GM18498 (cell line): ENCODE measurements at regions not wholly inside any gene's neighbourhood (a gene's known extent, or its start where the extent isn't known, plus 50 kb on each side); places are given as distances from the start of the nearest gene placed in this dataset.

Experiments
- ATAC-seq: cut with Tn5 transposase; IDR thresholded peaks from one replicate; pipeline ENCODE4 v1.9.1; 2021; ENCODE audit warnings: mild to moderate bottlenecking, moderate library complexity; ENCODE audit not compliant: unreplicated experiment

GRCh38 chr4:129531253-129531652 is 435.3 kb downstream of the C4orf33 start:
- ATAC-seq, result no peak

- peak; percentile 98 for ATAC-seq
Observed at GRCh38 chr4:129532573-129532972, 436.6 kb downstream of the C4orf33 start.

- no peak for ATAC-seq
Observed at GRCh38 chr4:129543299-129543698, 447.3 kb downstream of the C4orf33 start.

GRCh38 chr4:129545599-129546278 is 449.8 kb downstream of the C4orf33 start:
- no peak for ATAC-seq

- no peak for ATAC-seq
Observed at GRCh38 chr4:129546531-129546930, 450.6 kb downstream of the C4orf33 start.

GRCh38 chr4:129550281-129550785 is 454.4 kb downstream of the C4orf33 start:
- no peak for ATAC-seq

GRCh38 chr4:129561280-129561679 is 465.3 kb downstream of the C4orf33 start:
- no peak for ATAC-seq

GRCh38 chr4:129561886-129562671 is 466.1 kb downstream of the C4orf33 start:
- ATAC-seq, result no peak

GRCh38 chr4:129565214-129565613 is 469.3 kb downstream of the C4orf33 start:
- ATAC-seq, result no peak

GRCh38 chr4:129570326-129570725 is 474.4 kb downstream of the C4orf33 start:
- ATAC-seq, result no peak

- no peak for ATAC-seq
Observed at GRCh38 chr4:129578336-129578735, 482.4 kb downstream of the C4orf33 start.

- ATAC-seq, result no peak
Observed at GRCh38 chr4:129581305-129581704, 485.4 kb downstream of the C4orf33 start.

GRCh38 chr4:129583868-129584267 is 487.9 kb downstream of the C4orf33 start:
- no peak for ATAC-seq

GRCh38 chr4:129598582-129598981 is 502.6 kb downstream of the C4orf33 start:
- ATAC-seq, result no peak

- ATAC-seq, result no peak
Observed at GRCh38 chr4:129600898-129601297, 504.9 kb downstream of the C4orf33 start.

GRCh38 chr4:129602447-129602846 is 506.5 kb downstream of the C4orf33 start:
- ATAC-seq, result no peak

- ATAC-seq, result no peak
Observed at GRCh38 chr4:129603241-129603931, 507.4 kb downstream of the C4orf33 start.

- ATAC-seq, result no peak
Observed at GRCh38 chr4:129604632-129605255, 508.8 kb downstream of the C4orf33 start.

GRCh38 chr4:129614611-129615010 is 518.7 kb downstream of the C4orf33 start:
- ATAC-seq, result no peak

- ATAC-seq, result no peak
Observed at GRCh38 chr4:129622566-129622965, 526.6 kb downstream of the C4orf33 start.

GRCh38 chr4:129623233-129623875 is 527.4 kb downstream of the C4orf33 start:
- no peak for ATAC-seq
